NCI-H146 treated with DMSO at 0.1 percent for 48 hours (cell line): ENCODE measurements at regions not wholly inside any gene's neighbourhood (a gene's known extent, or its start where the extent isn't known, plus 50 kb on each side); places are given as distances from the start of the nearest gene placed in this dataset.
"Not testable (repeated sequence)": the region's sequence is repeated elsewhere in the genome, so short reads cannot be mapped to it uniquely, and the experiment has no call there.

Experiments
- DNase-seq: peaks from one replicate; lab custom pipeline; 2025; ENCODE audit not compliant: unreplicated experiment; lab: John Stamatoyannopoulos, UW

DNA sequence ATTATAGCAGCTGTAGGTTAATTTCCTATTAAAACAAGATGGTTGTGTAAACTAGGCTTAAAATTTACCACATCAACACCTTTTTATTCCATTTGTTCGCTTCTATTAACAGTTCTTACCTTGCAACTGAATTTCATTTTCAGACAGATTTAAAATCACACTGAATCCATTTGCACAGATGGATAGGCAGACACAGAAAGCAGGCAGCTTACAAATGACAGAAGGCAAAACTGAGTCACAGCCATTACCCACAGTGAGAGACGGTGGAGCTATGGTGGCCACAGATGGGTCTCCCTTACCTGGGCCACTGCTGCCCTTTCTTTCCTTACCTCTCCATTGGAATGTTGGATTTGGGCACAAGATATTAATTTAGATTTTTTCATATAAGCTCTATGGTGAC lies 1567.8 kb upstream of the SLC10A2 start:
- DNase-seq = no peak

GRCh38 chr13:104632736-104633135 lies 1566.5 kb upstream of the SLC10A2 start:
- DNase-seq = no peak

DNA sequence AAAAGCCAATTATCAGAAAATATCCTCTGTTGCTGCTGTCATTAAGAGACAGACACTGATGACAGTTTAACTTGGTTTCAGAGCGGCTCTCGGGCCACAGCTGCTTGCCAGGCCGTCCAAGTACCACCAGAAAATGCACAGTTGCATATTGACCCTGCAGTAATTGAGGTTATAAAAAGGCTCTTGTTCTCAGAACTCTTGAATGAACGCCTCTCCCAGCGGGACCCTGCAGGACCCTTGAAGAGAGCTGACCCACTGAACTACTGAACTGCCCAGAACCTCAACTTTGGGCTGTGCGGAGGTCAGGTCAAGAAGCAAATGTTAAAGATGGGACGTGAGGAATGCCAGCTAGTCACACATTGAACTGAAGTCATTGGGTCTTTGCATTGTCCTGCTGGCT lies 1559.0 kb upstream of the SLC10A2 start:
- no peak for DNase-seq

DNA sequence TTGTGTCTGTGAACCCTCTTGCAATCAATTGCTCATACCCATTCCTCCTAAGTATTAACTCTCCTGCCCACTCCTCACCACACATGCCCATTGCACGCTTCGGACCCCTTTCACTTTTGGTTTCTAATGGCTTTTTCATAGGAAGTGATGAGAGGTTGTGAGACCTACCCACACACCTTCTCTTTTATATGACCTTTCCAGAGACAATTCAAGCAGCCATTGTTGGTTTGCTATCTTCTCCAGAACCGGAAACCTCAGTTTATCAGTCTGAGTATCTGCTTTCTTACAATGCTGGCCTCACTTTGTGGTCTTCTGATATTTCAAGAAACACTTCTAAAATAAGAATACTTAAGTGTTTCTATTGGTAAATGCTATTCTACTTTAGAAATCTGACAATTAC lies 1550.8 kb upstream of the SLC10A2 start:
- no peak for DNase-seq

- DNase-seq = no peak
These were observed 1548.3 kb upstream of the SLC10A2 start for GRCh38 chr13:104614361-104615145.

DNA sequence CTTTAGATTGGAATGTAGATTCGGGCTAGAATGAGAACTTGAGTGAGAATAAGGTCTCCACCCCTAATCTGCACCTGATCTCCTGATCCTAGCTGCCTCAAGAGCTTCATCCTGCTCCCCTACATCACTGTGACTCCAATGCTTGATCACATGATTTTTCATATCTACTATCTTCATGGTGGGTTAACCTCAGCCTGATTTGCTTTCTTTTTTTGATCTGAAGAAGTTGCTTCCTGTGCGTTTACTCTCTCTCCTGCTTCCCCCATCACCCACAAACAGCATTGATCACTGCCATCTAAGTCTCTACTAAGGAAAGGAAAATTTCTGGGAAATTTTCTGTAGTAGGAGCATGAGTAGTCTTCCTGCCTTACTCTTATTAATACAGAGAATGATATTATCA lies 1542.1 kb upstream of the SLC10A2 start:
- DNase-seq = no peak

- DNase-seq = not testable (repeated sequence)
These were observed 1539.2 kb upstream of the SLC10A2 start for GRCh38 chr13:104605435-104605834.

- DNase-seq = no peak
These were observed 1531.4 kb upstream of the SLC10A2 start for GRCh38 chr13:104597546-104598180.

GRCh38 chr13:104595511-104595910 lies 1529.3 kb upstream of the SLC10A2 start:
- no peak for DNase-seq

- DNase-seq = no peak
These were observed 1528.6 kb upstream of the SLC10A2 start for GRCh38 chr13:104594806-104595205.

DNA sequence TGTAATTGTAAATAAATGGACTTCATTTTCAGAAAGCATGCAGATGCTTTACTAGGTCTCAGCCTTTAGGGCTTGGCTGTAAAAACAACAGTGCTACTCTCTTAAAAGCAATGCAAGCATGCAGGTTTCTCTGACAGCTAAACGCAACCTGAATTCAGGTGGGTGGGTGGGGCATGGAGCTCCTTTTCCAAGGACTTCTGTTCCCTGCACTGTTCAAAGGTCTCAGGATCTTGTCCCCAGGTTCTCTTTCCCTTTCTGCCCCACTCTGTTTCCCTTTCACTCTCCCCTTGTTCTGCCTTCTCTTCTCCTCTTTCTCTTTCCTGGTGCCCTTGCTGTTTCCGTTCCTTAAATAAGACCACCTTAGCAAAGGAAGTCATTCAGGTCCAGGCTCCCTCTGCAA lies 1527.5 kb upstream of the SLC10A2 start:
- no peak for DNase-seq

- DNase-seq = no peak
These were observed 1527.0 kb upstream of the SLC10A2 start for GRCh38 chr13:104593251-104593576.

GRCh38 chr13:104592545-104593250 lies 1526.5 kb upstream of the SLC10A2 start:
- DNase-seq = no peak

DNA sequence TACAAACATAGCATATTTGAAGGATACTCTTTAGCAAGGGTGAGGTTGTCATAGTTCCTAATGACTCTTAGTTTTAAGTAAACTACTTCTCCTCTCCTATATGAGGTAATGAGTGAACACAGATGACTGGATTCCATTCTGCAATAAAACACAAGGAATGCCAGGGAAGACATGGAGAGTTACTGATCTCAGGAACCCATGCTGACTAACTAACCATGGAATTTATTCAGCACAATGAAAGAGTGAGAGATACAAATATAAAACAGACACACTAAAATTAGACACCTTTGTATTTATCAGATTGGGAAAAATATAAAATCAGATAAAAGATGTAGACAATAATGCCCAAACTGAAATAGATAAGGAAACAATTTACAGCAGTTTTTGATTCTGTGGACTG lies 1525.9 kb upstream of the SLC10A2 start:
- DNase-seq = no peak

GRCh38 chr13:104586051-104586746 lies 1520.0 kb upstream of the SLC10A2 start:
- no peak for DNase-seq

- no peak for DNase-seq
These were observed 1518.3 kb upstream of the SLC10A2 start for GRCh38 chr13:104584481-104584880.

- no peak for DNase-seq
These were observed 1514.7 kb upstream of the SLC10A2 start for GRCh38 chr13:104580931-104581330.

GRCh38 chr13:104577071-104577815 lies 1511.0 kb upstream of the SLC10A2 start:
- no peak for DNase-seq

GRCh38 chr13:104571893-104572229 lies 1505.6 kb upstream of the SLC10A2 start:
- no peak for DNase-seq

DNA sequence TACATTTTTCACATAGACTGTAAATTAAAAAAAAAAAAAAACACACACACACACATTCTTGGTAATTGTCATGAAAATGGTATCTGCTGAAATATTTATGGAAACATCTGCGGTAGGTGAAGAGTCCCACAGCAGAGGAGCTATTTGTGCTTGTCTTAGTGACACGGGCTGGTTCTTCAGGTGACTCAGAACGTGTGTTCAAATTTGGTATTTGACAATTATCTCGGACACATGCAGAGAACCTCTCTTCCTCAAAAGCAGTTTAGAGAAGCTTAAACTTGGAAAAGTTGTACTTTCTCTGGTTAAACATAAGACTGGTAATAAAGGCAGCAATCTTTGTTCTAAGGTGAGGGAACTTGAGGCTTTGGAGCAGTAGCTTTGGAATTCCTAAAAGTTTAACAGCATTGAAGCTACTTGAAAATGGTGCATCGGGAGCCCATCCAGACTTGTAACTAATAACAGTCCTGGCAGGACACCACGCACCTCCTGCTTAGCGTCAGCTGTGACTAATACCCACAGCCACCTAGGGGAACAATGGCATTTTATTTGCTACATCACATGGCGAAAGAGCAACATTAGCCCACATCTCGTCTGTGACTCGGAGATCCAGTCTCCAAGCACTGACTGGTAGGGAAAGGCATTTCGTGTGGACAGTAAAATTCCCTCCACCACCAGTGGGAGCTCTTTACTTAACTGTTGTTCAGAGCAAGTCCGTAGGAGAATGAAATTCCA lies 1505.1 kb upstream of the SLC10A2 start:
- no peak for DNase-seq
